Ishikawa (cell line): ENCODE measurements at regions not wholly inside any gene's neighbourhood (a gene's known extent, or its start where the extent isn't known, plus 50 kb on each side); places are given as distances from the start of the nearest gene placed in this dataset.

Source experiments
- CEBPB ChIP-seq: IDR thresholded peaks from 2 replicates; pipeline ENCODE4 v1.6.1; 2012
- CREB1 ChIP-seq: IDR thresholded peaks from 2 replicates; pipeline ENCODE4 v1.6.1; 2012; ENCODE audit warnings: low read depth
- EGR1 ChIP-seq: IDR thresholded peaks from 2 replicates; pipeline ENCODE4 v1.6.1; 2012
- EP300 ChIP-seq: IDR thresholded peaks from 2 replicates; pipeline ENCODE4 v1.6.1; 2012; ENCODE audit warnings: borderline replicate concordance
- FOXM1 ChIP-seq: IDR thresholded peaks from 2 replicates; pipeline ENCODE4 v1.6.1; 2012; ENCODE audit warnings: low read depth, borderline replicate concordance
- NFIC ChIP-seq: IDR thresholded peaks from 2 replicates; pipeline ENCODE4 v1.6.1; 2012
- RAD21 ChIP-seq: IDR thresholded peaks from 2 replicates; pipeline ENCODE4 v1.6.1; 2012; ENCODE audit warnings: low read depth
- REST ChIP-seq: IDR thresholded peaks from 2 replicates; pipeline ENCODE4 v1.6.1; 2012; ENCODE audit warnings: low read depth, mild to moderate bottlenecking
- TAF1 ChIP-seq: IDR thresholded peaks from 2 replicates; pipeline ENCODE4 v1.6.1; 2012; ENCODE audit warnings: low read depth, mild to moderate bottlenecking
- TCF12 ChIP-seq: IDR thresholded peaks from 2 replicates; pipeline ENCODE4 v1.6.1; 2012; ENCODE audit warnings: low read depth
- TEAD4 ChIP-seq: IDR thresholded peaks from 2 replicates; pipeline ENCODE4 v1.6.1; 2012
- YY1 ChIP-seq: IDR thresholded peaks from 2 replicates; pipeline ENCODE4 v1.6.1; 2012; ENCODE audit warnings: low read depth
- ZBTB7A ChIP-seq: IDR thresholded peaks from 2 replicates; pipeline ENCODE4 v1.6.1; 2012; ENCODE audit warnings: low read depth
- TF ChIP-seq, protein P1 (sequence below): IDR thresholded peaks from 2 replicates; pipeline ENCODE4 v1.6.1; 2012
- TF ChIP-seq, protein P2 (sequence below): IDR thresholded peaks from 2 replicates; pipeline ENCODE4 v1.6.1; 2012

GRCh38 chr18:44143072-44143471 lies 537.6 kb upstream of the SETBP1 start:
- TF ChIP-seq, protein P1, sequence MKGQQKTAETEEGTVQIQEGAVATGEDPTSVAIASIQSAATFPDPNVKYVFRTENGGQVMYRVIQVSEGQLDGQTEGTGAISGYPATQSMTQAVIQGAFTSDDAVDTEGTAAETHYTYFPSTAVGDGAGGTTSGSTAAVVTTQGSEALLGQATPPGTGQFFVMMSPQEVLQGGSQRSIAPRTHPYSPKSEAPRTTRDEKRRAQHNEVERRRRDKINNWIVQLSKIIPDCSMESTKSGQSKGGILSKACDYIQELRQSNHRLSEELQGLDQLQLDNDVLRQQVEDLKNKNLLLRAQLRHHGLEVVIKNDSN: no peak
- TF ChIP-seq ZBTB7A (no peak), EP300 (no peak), TEAD4 (no peak), CEBPB (no peak), NFIC (no peak), FOXM1 (no peak), EGR1 (no peak), YY1 (no peak), REST (no peak), CREB1 (no peak), RAD21 (no peak), TCF12 (no peak)
- TF ChIP-seq, protein P2, sequence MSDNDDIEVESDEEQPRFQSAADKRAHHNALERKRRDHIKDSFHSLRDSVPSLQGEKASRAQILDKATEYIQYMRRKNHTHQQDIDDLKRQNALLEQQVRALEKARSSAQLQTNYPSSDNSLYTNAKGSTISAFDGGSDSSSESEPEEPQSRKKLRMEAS: no peak

DNA sequence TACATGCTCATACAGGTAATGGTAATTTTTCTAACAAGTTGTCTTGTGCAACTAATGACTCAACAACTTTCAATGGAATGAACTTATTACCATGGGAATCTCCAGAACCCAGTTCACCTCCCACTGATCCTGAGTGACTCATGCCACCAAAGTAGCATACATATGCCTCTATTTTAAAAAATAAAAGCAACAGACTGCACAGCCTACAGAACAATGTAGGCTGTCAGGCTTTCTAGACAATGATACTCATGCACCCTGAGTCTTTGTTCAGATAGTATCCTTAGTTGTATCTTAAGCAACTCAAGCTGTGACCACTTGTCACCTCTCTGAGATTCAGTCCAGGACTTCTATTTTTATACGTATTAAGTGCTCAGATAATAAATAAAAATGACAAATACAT lies 531.0 kb upstream of the SETBP1 start:
- TF ChIP-seq CREB1 (no peak), CEBPB (no peak), TCF12 (no peak), TAF1 (no peak), YY1 (no peak), EGR1 (no peak), NFIC (no peak)

GRCh38 chr18:44153981-44154380 lies 526.7 kb upstream of the SETBP1 start:
- TF ChIP-seq YY1: no peak
- TF ChIP-seq FOXM1: no peak
- TF ChIP-seq, protein P2: no peak
- no peak for TF ChIP-seq REST
- TF ChIP-seq CEBPB: no peak
- no peak for TF ChIP-seq TAF1
- TF ChIP-seq EGR1: no peak
- TF ChIP-seq RAD21: no peak
- TF ChIP-seq EP300: no peak
- no peak for TF ChIP-seq TEAD4
- no peak for TF ChIP-seq CREB1
- TF ChIP-seq NFIC: no peak
- TF ChIP-seq ZBTB7A: no peak
- no peak for TF ChIP-seq TCF12
- TF ChIP-seq, protein P1: no peak

DNA sequence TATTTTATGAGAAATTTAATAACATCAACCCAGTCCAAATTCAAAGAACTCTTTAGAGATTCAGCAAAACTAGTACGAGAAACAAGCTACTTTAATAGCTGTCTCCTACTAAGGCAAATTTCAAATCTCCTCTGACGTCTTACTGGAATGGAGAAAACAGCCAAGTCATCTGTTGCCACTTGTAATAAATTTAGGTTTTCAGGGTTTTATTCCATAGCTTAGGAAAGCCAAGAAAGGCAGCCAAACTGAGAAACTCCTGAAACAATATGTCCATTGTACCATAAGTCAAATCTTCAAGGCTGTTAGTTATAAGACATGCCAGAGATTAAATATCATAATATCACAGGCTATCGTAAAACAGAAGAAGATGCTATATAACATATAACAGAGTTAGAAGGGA lies 524.6 kb upstream of the SETBP1 start:
- TF ChIP-seq, protein P1: no peak
- TF ChIP-seq RAD21 (no peak), TCF12 (no peak), YY1 (no peak), NFIC (no peak), EGR1 (no peak), CREB1 (no peak), REST (no peak), TEAD4 (no peak), CEBPB (no peak), EP300 (no peak), ZBTB7A (no peak)
